CMK (cell line): ENCODE measurements at regions not wholly inside any gene's neighbourhood (a gene's known extent, or its start where the extent isn't known, plus 50 kb on each side); places are given as distances from the start of the nearest gene placed in this dataset.

ENCODE experiments used
- DNase-seq: peaks from one replicate; pipeline ENCODE4 v3.0.0-alpha.2; 2010; ENCODE audit warnings: low read depth

- no peak for DNase-seq
These were observed 159.1 kb downstream of the LURAP1L start for GRCh38 chr9:12933957-12934356.

GRCh38 chr9:12934545-12935272 is 159.9 kb downstream of the LURAP1L start:
- no peak for DNase-seq

- no peak for DNase-seq
These were observed 160.9 kb downstream of the LURAP1L start for GRCh38 chr9:12935714-12936113.

GRCh38 chr9:12954441-12954840 is 179.6 kb downstream of the LURAP1L start:
- DNase-seq = no peak

- no peak for DNase-seq
These were observed 180.8 kb downstream of the LURAP1L start for GRCh38 chr9:12955510-12956163.

- no peak for DNase-seq
These were observed 181.4 kb downstream of the LURAP1L start for GRCh38 chr9:12956261-12956660.

- DNase-seq = no peak
These were observed 182.0 kb downstream of the LURAP1L start for GRCh38 chr9:12956805-12957204.

GRCh38 chr9:12958279-12958678 is 183.5 kb downstream of the LURAP1L start:
- DNase-seq = no peak

GRCh38 chr9:12958708-12959107 is 183.9 kb downstream of the LURAP1L start:
- DNase-seq = no peak

GRCh38 chr9:12961276-12961809 is 186.5 kb downstream of the LURAP1L start:
- DNase-seq = no peak

GRCh38 chr9:12963537-12963936 is 188.7 kb downstream of the LURAP1L start:
- DNase-seq = no peak

GRCh38 chr9:12964271-12964670 is 189.5 kb downstream of the LURAP1L start:
- DNase-seq = no peak

GRCh38 chr9:12965303-12965702 is 190.5 kb downstream of the LURAP1L start:
- DNase-seq = no peak

- no peak for DNase-seq
These were observed 193.3 kb downstream of the LURAP1L start for GRCh38 chr9:12968093-12968492.

- peak; percentile 20 for DNase-seq
These were observed 198.1 kb downstream of the LURAP1L start for GRCh38 chr9:12972608-12973589.

- no peak for DNase-seq
These were observed 198.9 kb downstream of the LURAP1L start for GRCh38 chr9:12973710-12974109.

GRCh38 chr9:12974671-12975070 is 199.9 kb downstream of the LURAP1L start:
- DNase-seq = no peak

GRCh38 chr9:12975496-12975895 is 200.7 kb downstream of the LURAP1L start:
- no peak for DNase-seq

- DNase-seq = no peak
These were observed 205.4 kb downstream of the LURAP1L start for GRCh38 chr9:12980085-12980851.

- no peak for DNase-seq
These were observed 213.4 kb downstream of the LURAP1L start for GRCh38 chr9:12988258-12988657.

GRCh38 chr9:12989669-12990068 is 214.8 kb downstream of the LURAP1L start:
- DNase-seq = no peak

GRCh38 chr9:12993466-12993865 is 218.6 kb downstream of the LURAP1L start:
- no peak for DNase-seq
